ENCODE measurements at regions not wholly inside any gene's neighbourhood (a gene's known extent, or its start where the extent isn't known, plus 50 kb on each side); places are given as distances from the start of the nearest gene placed in this dataset.

- DNase-seq (ENCODE audit: low read depth in 2 of 3, low spot score in 2 of 3) = no peak
These were observed 80.2 kb upstream of the SORBS2 start for GRCh38 chr4:185892165-185892564.

GRCh38 chr4:185893500-185893899 is 81.5 kb upstream of the SORBS2 start:
- no peak for DNase-seq (ENCODE audit: low read depth in 2 of 3, low spot score in 2 of 3)

GRCh38 chr4:185894481-185894880 is 82.5 kb upstream of the SORBS2 start:
- no peak for DNase-seq (ENCODE audit: low read depth in 2 of 3, low spot score in 2 of 3)

- DNase-seq (ENCODE audit: low read depth in 2 of 3, low spot score in 2 of 3) = no peak
These were observed 83.4 kb upstream of the SORBS2 start for GRCh38 chr4:185895351-185895750.

GRCh38 chr4:185895866-185896265 is 83.9 kb upstream of the SORBS2 start:
- no peak for DNase-seq (ENCODE audit: low read depth in 2 of 3, low spot score in 2 of 3)

- peak in 1 of 3 donors; percentile 48 for DNase-seq (ENCODE audit: low read depth in 2 of 3, low spot score in 2 of 3)
These were observed 85.0 kb upstream of the SORBS2 start for GRCh38 chr4:185896817-185897488.

DNA sequence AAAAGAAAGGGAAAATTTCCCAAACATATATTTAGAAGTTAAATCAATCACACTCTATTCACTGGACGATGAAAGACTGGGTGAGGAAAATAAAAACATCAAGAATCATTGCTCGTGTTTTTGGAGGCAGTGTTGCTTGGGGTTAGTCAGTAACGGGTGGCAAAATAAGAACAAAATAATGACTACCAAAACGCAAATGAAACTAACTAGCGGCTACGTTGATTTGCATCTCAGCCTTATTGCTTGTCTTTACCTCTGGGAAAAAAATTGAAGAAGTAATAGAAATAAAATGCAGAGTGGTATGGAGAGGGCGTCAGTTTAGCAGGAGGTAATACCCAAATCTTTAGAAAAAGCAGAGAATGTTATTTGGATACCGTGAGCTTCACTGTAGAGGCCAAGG is 86.4 kb upstream of the SORBS2 start:
- no peak for DNase-seq (ENCODE audit: low read depth in 2 of 3, low spot score in 2 of 3)

GRCh38 chr4:185899833-185900232 is 87.8 kb upstream of the SORBS2 start:
- no peak for DNase-seq (ENCODE audit: low read depth in 2 of 3, low spot score in 2 of 3)

GRCh38 chr4:185902654-185903053 is 90.7 kb upstream of the SORBS2 start:
- DNase-seq (ENCODE audit: low read depth in 2 of 3, low spot score in 2 of 3) = no peak

- no peak for DNase-seq (ENCODE audit: low read depth in 2 of 3, low spot score in 2 of 3)
These were observed 91.2 kb upstream of the SORBS2 start for GRCh38 chr4:185903205-185903604.

DNA sequence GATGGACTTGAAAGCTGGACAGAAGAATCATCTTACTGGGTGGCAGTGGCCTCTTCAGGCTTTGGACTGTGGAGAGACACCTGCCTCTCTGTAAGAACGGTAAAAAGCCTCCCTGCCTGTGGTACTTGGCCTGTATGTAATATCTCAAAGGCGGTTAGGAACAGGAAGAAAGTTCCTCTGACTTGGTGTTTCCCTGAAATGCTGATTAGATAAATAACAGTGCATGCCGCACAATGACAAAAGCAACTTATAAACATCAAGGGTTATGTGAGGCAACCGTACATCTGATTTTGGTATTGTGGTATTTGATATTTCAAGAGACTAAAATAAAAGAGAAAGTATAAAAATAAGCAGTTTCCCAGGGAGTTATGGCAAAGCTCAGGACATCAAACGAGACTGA is 92.4 kb upstream of the SORBS2 start:
- DNase-seq (ENCODE audit: low read depth in 2 of 3, low spot score in 2 of 3) = peak in 1 of 3 donors; percentile 21

DNA sequence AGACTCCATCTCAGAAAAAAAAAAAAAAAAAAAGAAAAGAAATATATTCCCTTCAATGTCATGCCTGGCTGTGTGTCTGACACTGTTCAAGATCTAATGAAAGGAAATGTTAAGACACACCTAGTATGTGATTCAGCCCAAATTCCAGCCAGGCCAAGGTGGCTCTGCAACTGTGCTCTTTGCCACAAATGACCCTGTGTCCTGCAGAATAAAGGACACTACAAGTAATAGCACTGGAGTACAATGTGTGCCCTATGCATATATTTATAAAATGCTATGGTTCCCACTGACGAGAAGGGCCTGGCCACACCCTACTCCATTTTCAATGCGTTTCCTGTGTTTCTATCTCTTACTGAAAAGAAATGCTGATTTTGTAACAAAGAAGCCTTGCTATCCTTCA is 98.0 kb upstream of the SORBS2 start:
- no peak for DNase-seq (ENCODE audit: low read depth in 2 of 3, low spot score in 2 of 3)

GRCh38 chr4:185911556-185912064 is 99.6 kb upstream of the SORBS2 start:
- DNase-seq (ENCODE audit: low read depth in 2 of 3, low spot score in 2 of 3) = no peak

- DNase-seq (ENCODE audit: low read depth in 2 of 3, low spot score in 2 of 3) = no peak
These were observed 100.8 kb upstream of the SORBS2 start for GRCh38 chr4:185912779-185913178.

DNA sequence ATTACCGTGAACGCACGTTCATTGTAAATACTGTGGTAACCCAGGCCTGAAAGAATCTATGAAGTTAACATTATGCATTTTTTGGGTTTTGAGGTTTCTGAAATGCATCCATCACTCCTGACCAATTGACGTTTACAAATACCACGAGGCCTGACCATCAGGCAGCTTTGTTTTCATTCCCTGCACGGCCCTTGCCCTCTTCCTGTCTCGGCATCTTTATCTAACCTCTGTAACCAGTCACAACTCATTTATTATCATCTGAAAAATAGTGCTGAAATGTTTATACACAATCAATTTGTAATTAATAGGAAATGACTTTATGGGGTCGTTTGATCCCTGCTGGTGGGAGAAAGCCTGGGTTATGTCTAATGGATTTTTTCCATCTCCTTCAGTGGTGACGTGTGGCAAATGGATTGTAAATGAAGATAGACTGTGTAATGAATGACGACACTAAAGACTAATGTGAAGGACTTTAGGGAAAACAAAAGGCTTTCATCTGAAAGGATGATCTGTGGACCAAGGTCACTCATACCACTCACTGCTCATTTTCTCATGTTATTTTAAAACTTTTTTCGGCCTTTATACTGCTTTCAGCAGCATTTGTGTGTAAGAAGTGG is 102.7 kb upstream of the SORBS2 start:
- DNase-seq (ENCODE audit: low read depth in 2 of 3, low spot score in 2 of 3) = no peak

DNA sequence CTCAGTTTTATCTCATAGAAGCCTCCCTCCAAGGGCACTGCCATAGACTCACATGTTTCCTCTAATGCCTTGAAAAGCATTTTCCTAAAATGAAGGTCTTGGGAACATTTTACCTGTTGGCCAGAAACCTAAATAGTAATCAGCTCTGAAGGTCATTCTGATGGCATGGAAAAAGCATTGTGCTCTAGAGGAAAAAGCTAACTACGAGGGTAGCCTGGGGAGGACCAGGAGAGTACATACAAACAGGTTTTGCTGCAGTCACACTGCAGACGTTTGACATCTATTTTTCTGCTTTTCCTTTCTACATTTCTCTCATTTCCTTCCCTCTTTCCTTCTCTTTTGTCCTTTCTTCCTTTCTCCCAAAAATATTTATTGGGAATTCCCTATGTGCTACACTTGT is 103.3 kb upstream of the SORBS2 start:
- no peak for DNase-seq (ENCODE audit: low read depth in 2 of 3, low spot score in 2 of 3)

GRCh38 chr4:185915817-185916216 is 103.8 kb upstream of the SORBS2 start:
- DNase-seq (ENCODE audit: low read depth in 2 of 3, low spot score in 2 of 3) = no peak

GRCh38 chr4:185916231-185916630 is 104.2 kb upstream of the SORBS2 start:
- DNase-seq (ENCODE audit: low read depth in 2 of 3, low spot score in 2 of 3) = no peak

DNA sequence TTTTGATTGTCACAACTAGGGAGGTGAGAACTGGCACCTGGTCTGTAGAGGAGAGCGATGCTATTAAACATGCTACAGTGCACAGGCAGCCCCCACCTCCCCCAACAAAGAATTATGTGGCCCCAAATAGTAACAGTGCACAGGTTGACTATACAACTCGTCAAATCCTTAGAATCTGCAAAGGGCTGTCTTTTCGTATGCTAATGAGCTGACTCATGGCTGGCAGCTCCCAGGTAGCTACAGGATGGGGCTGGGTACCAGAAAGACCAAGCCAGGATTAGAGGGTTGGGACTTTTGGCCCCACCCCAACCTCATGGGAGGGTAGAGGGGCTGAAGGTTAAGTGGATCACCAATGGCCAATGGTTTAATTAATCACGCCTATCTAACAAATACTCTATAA is 104.7 kb upstream of the SORBS2 start:
- no peak for DNase-seq (ENCODE audit: low read depth in 2 of 3, low spot score in 2 of 3)

- DNase-seq (ENCODE audit: low read depth in 2 of 3, low spot score in 2 of 3) = no peak
These were observed 107.1 kb upstream of the SORBS2 start for GRCh38 chr4:185919107-185919506.

DNA sequence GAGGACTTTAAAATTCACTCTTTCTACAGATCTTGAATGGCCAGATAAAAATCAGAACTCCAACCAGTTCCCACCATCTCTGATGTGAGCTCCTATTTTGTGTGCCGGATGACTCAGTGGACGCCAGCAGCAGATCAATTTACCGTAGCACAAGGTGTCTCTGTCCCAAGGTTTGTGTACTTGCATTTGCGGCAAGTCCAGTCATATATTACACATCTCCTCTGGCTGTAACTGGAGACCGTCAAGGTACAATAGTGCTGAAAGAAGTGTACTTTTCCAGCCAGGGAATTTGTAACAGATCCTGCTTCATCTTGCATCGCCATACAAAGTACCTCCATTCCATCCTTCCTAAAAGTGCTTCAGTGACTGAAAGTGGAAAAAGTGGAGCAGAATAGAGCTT is 108.2 kb upstream of the SORBS2 start:
- no peak for DNase-seq (ENCODE audit: low read depth in 2 of 3, low spot score in 2 of 3)

GRCh38 chr4:185920691-185921260 is 108.8 kb upstream of the SORBS2 start:
- DNase-seq (ENCODE audit: low read depth in 2 of 3, low spot score in 2 of 3) = no peak

Measured in hematopoietic multipotent progenitor cell (in vitro differentiated cells).